ENCODE measurements at regions not wholly inside any gene's neighbourhood (a gene's known extent, or its start where the extent isn't known, plus 50 kb on each side); places are given as distances from the start of the nearest gene placed in this dataset.

GRCh38 chr13:73985783-73986182, 148.4 kb downstream of the KLF12 start:
- no peak for TF ChIP-seq CTCF (IDR thresholded peaks at IDR 0.05)
- no peak for TF ChIP-seq TCF7L2 (IDR thresholded peaks at IDR 0.05; ENCODE audit: low read depth, low read length)
- TF ChIP-seq POLR2AphosphoS5 (IDR thresholded peaks at IDR 0.05; ENCODE audit: low read depth, low read length), result no peak
- no peak for TF ChIP-seq SIN3A (IDR thresholded peaks at IDR 0.05; ENCODE audit: borderline replicate concordance, insufficient read depth, low read depth, low read length)
